ENCODE measurements at regions not wholly inside any gene's neighbourhood (a gene's known extent, or its start where the extent isn't known, plus 50 kb on each side); places are given as distances from the start of the nearest gene placed in this dataset.

DNA sequence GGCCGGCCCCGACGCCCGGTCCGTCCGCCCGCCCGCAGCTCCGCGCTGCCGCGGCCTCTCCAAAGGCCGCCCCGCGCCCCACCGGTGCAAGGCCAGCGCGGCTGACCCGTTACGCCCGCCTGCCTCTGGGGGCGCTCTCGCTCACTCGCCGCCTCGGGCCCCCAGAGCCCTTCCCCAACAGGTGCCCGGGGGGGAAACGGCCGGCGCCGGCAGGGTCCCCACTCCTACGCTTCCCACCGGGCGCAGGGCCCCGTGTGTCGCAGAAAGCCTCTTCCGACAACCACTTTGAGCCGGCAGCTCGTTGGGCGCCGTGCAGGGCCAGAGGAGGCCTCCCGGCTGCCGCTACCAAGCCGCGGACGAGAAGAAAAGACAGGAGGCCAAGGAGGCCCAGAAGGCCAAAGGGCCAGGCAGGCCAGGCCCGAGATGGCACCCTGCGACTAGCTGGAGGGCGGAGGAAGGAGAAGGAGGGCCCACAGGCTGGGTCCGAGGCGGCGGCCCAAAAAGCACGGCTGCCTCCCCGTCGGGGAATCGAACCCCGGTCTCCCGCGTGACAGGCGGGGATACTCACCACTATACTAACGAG is 64.9 kb upstream of the FCGR2A start:
- H3K27ac ChIP-seq (ENCODE audit: extremely low read depth, low read depth, low read length) = peak overlapping the region; percentile 96
- no peaks in the 10 kb centered on the region for H3K9me3 ChIP-seq (ENCODE audit: control insufficient read depth, insufficient read depth, low read depth, low read length)
- no peaks in the 10 kb centered on the region for H3K4me1 ChIP-seq (ENCODE audit: control insufficient read depth, insufficient read depth, low read length)
- CTCF ChIA-PET = interaction anchor here (0.6 to 3.2 kb wide), 6 partner anchors 10 to 1066 kb away, joined by 3 to 20 read pairs (median 3); no protein-coding TSS in a partner anchor
- no peaks in the 10 kb centered on the region for H3K36me3 ChIP-seq (ENCODE audit: control insufficient read depth in 2 of 2, insufficient read depth in 1 of 2, low read length in 2 of 2)
- POLR2A ChIA-PET = interaction anchor here (1.2 to 2.2 kb wide), 2 partner anchors 12 to 59 kb away, joined by 3 to 12 read pairs; no protein-coding TSS in a partner anchor
- H3K4me3 ChIP-seq (ENCODE audit: low read depth, low read length) = peak overlapping the region; percentile 56
- TF ChIP-seq ZNF658 (tag by site-specific recombination; IDR thresholded peaks at IDR 0.05) (no peak), ZNF10 (tag by site-specific recombination; IDR thresholded peaks at IDR 0.05) (no peak), ZNF404 (tag by site-specific recombination; IDR thresholded peaks at IDR 0.05) (no peak), ZNF366 (tag by site-specific recombination; conservative IDR thresholded peaks at IDR 0.05) (0 out of 2 replicates have a peak, but pooled peaks have one; percentile 28), ZNF600 (tag by site-specific recombination; IDR thresholded peaks at IDR 0.05) (peak; percentile 44), KLF8 (tag by site-specific recombination; IDR thresholded peaks at IDR 0.05) (peak; percentile 68), ZNF521 (tag by site-specific recombination; IDR thresholded peaks at IDR 0.05) (no peak), ZNF155 (tag by site-specific recombination; IDR thresholded peaks at IDR 0.05) (no peak), SP2 (tag by site-specific recombination; IDR thresholded peaks at IDR 0.05) (peak; percentile 23), HOXD13 (CRISPR knock-in tag; IDR thresholded peaks at IDR 0.05; ENCODE audit: borderline replicate concordance) (no peak), ZNF239 (tag by site-specific recombination; IDR thresholded peaks at IDR 0.05) (no peak), ZNF146 (tag by site-specific recombination; IDR thresholded peaks at IDR 0.05) (no peak), ZNF48 (tag by site-specific recombination; IDR thresholded peaks at IDR 0.05) (no peak), ZNF626 (tag by site-specific recombination; IDR thresholded peaks at IDR 0.05) (no peak), ZNF473 (tag by site-specific recombination; IDR thresholded peaks at IDR 0.05) (no peak), ZNF214 (tag by site-specific recombination; IDR thresholded peaks at IDR 0.05; ENCODE audit: borderline replicate concordance) (no peak), ZNF132 (tag by site-specific recombination; IDR thresholded peaks at IDR 0.05; ENCODE audit: borderline replicate concordance) (no peak), SALL2 (tag by site-specific recombination; IDR thresholded peaks at IDR 0.05; ENCODE audit: borderline replicate concordance) (no peak)
- TF ChIP-seq, protein P1, sequence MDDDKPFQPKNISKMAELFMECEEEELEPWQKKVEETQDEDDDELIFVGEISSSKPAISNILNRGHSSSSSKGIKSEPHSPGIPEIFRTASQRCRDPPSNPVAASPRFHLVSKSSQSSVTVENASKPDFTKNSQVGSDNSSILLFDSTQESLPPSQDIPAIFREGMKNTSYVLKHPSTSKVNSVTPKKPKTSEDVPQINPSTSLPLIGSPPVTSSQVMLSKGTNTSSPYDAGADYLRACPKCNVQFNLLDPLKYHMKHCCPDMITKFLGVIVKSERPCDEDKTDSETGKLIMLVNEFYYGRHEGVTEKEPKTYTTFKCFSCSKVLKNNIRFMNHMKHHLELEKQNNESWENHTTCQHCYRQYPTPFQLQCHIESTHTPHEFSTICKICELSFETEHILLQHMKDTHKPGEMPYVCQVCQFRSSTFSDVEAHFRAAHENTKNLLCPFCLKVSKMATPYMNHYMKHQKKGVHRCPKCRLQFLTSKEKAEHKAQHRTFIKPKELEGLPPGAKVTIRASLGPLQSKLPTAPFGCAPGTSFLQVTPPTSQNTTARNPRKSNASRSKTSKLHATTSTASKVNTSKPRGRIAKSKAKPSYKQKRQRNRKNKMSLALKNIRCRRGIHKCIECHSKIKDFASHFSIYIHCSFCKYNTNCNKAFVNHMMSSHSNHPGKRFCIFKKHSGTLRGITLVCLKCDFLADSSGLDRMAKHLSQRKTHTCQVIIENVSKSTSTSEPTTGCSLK (tag by site-specific recombination; IDR thresholded peaks at IDR 0.05) = no peak
- TF ChIP-seq, protein P2, sequence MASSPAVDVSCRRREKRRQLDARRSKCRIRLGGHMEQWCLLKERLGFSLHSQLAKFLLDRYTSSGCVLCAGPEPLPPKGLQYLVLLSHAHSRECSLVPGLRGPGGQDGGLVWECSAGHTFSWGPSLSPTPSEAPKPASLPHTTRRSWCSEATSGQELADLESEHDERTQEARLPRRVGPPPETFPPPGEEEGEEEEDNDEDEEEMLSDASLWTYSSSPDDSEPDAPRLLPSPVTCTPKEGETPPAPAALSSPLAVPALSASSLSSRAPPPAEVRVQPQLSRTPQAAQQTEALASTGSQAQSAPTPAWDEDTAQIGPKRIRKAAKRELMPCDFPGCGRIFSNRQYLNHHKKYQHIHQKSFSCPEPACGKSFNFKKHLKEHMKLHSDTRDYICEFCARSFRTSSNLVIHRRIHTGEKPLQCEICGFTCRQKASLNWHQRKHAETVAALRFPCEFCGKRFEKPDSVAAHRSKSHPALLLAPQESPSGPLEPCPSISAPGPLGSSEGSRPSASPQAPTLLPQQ (tag by site-specific recombination; IDR thresholded peaks at IDR 0.05) = peak; percentile 98
- TF ChIP-seq, protein P3, sequence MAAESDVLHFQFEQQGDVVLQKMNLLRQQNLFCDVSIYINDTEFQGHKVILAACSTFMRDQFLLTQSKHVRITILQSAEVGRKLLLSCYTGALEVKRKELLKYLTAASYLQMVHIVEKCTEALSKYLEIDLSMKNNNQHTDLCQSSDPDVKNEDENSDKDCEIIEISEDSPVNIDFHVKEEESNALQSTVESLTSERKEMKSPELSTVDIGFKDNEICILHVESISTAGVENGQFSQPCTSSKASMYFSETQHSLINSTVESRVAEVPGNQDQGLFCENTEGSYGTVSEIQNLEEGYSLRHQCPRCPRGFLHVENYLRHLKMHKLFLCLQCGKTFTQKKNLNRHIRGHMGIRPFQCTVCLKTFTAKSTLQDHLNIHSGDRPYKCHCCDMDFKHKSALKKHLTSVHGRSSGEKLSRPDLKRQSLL (tag by site-specific recombination; IDR thresholded peaks at IDR 0.05) = peak; percentile 24; the same call in 1 of the 2 replicates
- TF ChIP-seq, protein P4, sequence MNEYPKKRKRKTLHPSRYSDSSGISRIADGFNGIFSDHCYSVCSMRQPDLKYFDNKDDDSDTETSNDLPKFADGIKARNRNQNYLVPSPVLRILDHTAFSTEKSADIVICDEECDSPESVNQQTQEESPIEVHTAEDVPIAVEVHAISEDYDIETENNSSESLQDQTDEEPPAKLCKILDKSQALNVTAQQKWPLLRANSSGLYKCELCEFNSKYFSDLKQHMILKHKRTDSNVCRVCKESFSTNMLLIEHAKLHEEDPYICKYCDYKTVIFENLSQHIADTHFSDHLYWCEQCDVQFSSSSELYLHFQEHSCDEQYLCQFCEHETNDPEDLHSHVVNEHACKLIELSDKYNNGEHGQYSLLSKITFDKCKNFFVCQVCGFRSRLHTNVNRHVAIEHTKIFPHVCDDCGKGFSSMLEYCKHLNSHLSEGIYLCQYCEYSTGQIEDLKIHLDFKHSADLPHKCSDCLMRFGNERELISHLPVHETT (tag by site-specific recombination; IDR thresholded peaks at IDR 0.05) = 0 out of 2 replicates have a peak, but pooled peaks have one; percentile 41
- TF ChIP-seq, protein P5, sequence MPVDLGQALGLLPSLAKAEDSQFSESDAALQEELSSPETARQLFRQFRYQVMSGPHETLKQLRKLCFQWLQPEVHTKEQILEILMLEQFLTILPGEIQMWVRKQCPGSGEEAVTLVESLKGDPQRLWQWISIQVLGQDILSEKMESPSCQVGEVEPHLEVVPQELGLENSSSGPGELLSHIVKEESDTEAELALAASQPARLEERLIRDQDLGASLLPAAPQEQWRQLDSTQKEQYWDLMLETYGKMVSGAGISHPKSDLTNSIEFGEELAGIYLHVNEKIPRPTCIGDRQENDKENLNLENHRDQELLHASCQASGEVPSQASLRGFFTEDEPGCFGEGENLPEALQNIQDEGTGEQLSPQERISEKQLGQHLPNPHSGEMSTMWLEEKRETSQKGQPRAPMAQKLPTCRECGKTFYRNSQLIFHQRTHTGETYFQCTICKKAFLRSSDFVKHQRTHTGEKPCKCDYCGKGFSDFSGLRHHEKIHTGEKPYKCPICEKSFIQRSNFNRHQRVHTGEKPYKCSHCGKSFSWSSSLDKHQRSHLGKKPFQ (tag by site-specific recombination; IDR thresholded peaks at IDR 0.05) = 0 out of 2 replicates have a peak, but pooled peaks have one; percentile 35
- TF ChIP-seq, protein P6, sequence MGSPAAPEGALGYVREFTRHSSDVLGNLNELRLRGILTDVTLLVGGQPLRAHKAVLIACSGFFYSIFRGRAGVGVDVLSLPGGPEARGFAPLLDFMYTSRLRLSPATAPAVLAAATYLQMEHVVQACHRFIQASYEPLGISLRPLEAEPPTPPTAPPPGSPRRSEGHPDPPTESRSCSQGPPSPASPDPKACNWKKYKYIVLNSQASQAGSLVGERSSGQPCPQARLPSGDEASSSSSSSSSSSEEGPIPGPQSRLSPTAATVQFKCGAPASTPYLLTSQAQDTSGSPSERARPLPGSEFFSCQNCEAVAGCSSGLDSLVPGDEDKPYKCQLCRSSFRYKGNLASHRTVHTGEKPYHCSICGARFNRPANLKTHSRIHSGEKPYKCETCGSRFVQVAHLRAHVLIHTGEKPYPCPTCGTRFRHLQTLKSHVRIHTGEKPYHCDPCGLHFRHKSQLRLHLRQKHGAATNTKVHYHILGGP (tag by site-specific recombination; IDR thresholded peaks at IDR 0.05) = no peak
- TF ChIP-seq, protein P7, sequence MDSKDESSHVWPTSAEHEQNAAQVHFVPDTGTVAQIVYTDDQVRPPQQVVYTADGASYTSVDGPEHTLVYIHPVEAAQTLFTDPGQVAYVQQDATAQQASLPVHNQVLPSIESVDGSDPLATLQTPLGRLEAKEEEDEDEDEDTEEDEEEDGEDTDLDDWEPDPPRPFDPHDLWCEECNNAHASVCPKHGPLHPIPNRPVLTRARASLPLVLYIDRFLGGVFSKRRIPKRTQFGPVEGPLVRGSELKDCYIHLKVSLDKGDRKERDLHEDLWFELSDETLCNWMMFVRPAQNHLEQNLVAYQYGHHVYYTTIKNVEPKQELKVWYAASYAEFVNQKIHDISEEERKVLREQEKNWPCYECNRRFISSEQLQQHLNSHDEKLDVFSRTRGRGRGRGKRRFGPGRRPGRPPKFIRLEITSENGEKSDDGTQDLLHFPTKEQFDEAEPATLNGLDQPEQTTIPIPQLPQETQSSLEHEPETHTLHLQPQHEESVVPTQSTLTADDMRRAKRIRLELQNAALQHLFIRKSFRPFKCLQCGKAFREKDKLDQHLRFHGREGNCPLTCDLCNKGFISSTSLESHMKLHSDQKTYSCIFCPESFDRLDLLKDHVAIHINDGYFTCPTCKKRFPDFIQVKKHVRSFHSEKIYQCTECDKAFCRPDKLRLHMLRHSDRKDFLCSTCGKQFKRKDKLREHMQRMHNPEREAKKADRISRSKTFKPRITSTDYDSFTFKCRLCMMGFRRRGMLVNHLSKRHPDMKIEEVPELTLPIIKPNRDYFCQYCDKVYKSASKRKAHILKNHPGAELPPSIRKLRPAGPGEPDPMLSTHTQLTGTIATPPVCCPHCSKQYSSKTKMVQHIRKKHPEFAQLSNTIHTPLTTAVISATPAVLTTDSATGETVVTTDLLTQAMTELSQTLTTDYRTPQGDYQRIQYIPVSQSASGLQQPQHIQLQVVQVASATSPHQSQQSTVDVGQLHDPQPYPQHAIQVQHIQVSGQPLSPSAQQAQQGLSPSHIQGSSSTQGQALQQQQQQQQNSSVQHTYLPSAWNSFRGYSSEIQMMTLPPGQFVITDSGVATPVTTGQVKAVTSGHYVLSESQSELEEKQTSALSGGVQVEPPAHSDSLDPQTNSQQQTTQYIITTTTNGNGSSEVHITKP (tag by site-specific recombination; IDR thresholded peaks at IDR 0.05) = peak; percentile 42

Data from HEK293 (cell line).